ENCODE measurements at regions not wholly inside any gene's neighbourhood (a gene's known extent, or its start where the extent isn't known, plus 50 kb on each side); places are given as distances from the start of the nearest gene placed in this dataset.
A peak's percentile ranks its signal among the peaks of the same experiment; 100 is the strongest.
"Not testable (repeated sequence)": the region's sequence is repeated elsewhere in the genome, so short reads cannot be mapped to it uniquely, and the experiment has no call there.

DNA sequence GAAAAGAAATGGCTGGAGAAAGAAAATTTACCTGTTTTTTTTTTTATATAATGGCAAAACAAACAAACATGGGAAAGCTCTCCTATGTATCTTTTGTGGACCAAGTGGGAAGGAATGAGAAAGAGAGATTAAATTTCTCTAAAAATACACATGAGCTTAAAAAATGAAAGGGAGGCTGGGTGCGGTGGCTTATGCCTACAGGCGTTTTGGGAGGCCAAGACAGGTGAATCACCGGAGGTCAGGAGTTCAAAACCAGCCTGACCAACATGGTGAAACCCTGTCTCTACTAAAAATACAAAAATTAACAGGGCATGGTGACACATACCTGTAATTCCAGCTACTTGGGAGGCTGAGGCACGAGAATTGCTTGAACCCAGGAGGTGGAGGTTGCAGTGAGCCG, 388.0 kb downstream of the TFAP2B start:
- H3K36me3 ChIP-seq (ENCODE audit: control insufficient read depth, insufficient read depth, low read length); DNase-seq; H3K27me3 ChIP-seq (ENCODE audit: control insufficient read depth, insufficient read depth, low read length); H3K9me3 ChIP-seq (replicated peaks; ENCODE audit: control insufficient read depth, low read depth, low read length); H3K4me1 ChIP-seq (ENCODE audit: control insufficient read depth, insufficient read depth, low read length); H3K4me3 ChIP-seq (ENCODE audit: low read length); H3K27ac ChIP-seq (ENCODE audit: low read length): not testable (repeated sequence)
- WGBS (ENCODE audit: insufficient coverage) = no CpG with 5 or more reads among the region's 5 CpGs

DNA sequence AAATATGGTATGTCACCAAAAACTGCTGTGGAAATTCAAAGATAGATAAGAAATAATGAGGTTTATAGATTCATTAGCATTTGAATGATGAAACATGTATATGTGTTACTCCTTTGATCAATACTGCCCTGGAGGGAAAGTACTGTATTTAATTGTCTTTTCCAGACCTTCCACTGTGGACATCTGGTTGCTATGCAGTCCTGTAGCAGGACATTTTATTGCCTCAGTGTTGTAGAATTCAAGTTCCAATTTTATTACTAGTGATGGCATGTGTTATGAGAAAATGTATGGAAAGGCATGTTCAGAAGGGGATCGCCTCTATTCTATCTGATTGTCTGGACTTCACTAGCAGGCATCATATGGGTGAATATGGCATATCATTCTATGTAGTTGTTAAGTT, 391.0 kb downstream of the TFAP2B start:
- no peak for DNase-seq
- WGBS (ENCODE audit: insufficient coverage) = no CpG with 5 or more reads among the region's 1 CpG

DNA sequence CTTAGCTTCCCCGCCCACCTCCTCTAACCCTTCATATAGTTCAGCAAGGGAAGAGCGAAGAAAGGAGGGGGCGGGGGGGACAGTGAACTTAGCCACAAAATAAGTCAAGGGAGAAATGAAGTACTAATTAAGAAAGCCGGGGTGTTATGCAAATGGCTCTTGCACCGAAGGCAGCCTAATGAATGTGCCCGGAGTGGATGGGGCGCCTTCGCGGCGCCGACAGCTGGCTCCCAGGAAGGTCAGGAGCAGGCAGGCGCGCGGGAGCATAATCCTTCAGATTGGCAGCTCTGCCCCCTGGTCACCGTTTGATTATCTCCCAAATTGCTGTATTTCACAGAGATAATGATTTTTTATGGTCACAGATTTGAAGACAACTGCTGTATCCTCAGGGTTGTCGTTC, 395.1 kb downstream of the TFAP2B start:
- no peak overlapping the region for H3K4me3 ChIP-seq (ENCODE audit: low read length)
- no peak overlapping the region for H3K27ac ChIP-seq (ENCODE audit: low read length)
- no peak for DNase-seq
- H3K4me1 ChIP-seq (ENCODE audit: control insufficient read depth, insufficient read depth, low read length) = peaks cover 4% of the 10 kb centered on the region
- no peaks in the 10 kb centered on the region for H3K36me3 ChIP-seq (ENCODE audit: control insufficient read depth, insufficient read depth, low read length)
- H3K27me3 ChIP-seq (ENCODE audit: control insufficient read depth, insufficient read depth, low read length) = peaks cover 4% of the 10 kb centered on the region
- no peaks in the 10 kb centered on the region for H3K9me3 ChIP-seq (replicated peaks; ENCODE audit: control insufficient read depth, low read depth, low read length)
- under 1% methylated on average over 12 of the region's 16 CpGs for WGBS (ENCODE audit: insufficient coverage)

More for the DNA sequence above, 391.0 kb downstream of the TFAP2B start:
- H3K27me3 ChIP-seq (ENCODE audit: control insufficient read depth, insufficient read depth, low read length) = peaks cover 4% of the 10 kb centered on the region
- no peak overlapping the region for H3K27ac ChIP-seq (ENCODE audit: low read length)
- H3K4me1 ChIP-seq (ENCODE audit: control insufficient read depth, insufficient read depth, low read length) = peaks cover 4% of the 10 kb centered on the region
- H3K4me3 ChIP-seq (ENCODE audit: low read length) = no peak overlapping the region
- no peaks in the 10 kb centered on the region for H3K36me3 ChIP-seq (ENCODE audit: control insufficient read depth, insufficient read depth, low read length)
- H3K9me3 ChIP-seq (replicated peaks; ENCODE audit: control insufficient read depth, low read depth, low read length) = no peaks in the 10 kb centered on the region

DNA sequence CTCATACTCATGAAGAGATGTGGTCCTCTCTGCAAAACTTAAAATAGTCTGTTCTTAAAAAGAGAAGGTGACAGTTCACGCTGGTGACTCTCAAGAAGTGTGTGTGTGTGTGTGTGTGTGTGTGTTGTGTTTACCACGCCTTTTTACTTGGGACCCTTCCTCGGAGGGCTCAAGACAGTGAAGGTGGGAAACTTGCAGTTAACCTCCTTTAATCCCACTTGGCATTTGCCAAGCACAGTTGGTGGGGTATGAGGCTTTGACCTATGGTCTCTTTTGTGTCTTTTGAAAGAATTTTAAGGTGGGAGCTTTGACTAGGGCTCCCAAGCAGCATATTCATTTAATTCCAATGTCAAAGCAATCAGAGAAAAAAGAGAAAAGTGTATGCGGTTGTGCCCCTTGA, 395.8 kb downstream of the TFAP2B start:
- Histone ChIP-seq H3K9me3 (replicated peaks; ENCODE audit: control insufficient read depth, low read depth, low read length) (no peaks in the 10 kb centered on the region), H3K4me1 (ENCODE audit: control insufficient read depth, insufficient read depth, low read length) (peaks cover 4% of the 10 kb centered on the region), H3K27ac (ENCODE audit: low read length) (no peak overlapping the region), H3K36me3 (ENCODE audit: control insufficient read depth, insufficient read depth, low read length) (no peaks in the 10 kb centered on the region), H3K27me3 (ENCODE audit: control insufficient read depth, insufficient read depth, low read length) (peaks cover 4% of the 10 kb centered on the region), H3K4me3 (ENCODE audit: low read length) (no peak overlapping the region)
- 0% methylated on average over 2 of the region's 4 CpGs for WGBS (ENCODE audit: insufficient coverage)
- no peak for DNase-seq

DNA sequence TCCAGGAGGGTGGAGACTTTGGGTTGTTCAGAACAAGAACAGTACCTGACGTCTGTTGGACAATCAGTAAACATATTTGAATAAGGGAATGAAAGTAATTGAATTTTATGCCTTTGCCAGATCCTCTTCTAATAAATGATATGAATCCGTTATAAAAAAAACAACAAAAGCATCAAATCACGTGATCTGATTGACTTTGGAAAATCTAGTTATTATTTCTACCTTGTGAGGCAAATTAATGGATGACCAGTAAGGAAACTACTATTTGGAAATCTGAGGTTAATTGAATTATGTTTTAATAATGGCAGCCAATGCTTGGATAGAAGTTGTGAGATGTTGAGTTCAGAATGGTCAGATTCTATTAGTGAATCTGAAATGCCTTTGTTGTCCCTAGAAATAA, 399.5 kb downstream of the TFAP2B start:
- H3K36me3 ChIP-seq (ENCODE audit: control insufficient read depth, insufficient read depth, low read length) = no peaks in the 10 kb centered on the region
- no peak overlapping the region for H3K4me3 ChIP-seq (ENCODE audit: low read length)
- H3K4me1 ChIP-seq (ENCODE audit: control insufficient read depth, insufficient read depth, low read length) = peaks cover 4% of the 10 kb centered on the region
- WGBS (ENCODE audit: insufficient coverage) = no CpG with 5 or more reads among the region's 3 CpGs
- no peak for DNase-seq
- H3K9me3 ChIP-seq (replicated peaks; ENCODE audit: control insufficient read depth, low read depth, low read length) = no peaks in the 10 kb centered on the region
- no peak overlapping the region for H3K27ac ChIP-seq (ENCODE audit: low read length)
- peaks cover 4% of the 10 kb centered on the region for H3K27me3 ChIP-seq (ENCODE audit: control insufficient read depth, insufficient read depth, low read length)

DNA sequence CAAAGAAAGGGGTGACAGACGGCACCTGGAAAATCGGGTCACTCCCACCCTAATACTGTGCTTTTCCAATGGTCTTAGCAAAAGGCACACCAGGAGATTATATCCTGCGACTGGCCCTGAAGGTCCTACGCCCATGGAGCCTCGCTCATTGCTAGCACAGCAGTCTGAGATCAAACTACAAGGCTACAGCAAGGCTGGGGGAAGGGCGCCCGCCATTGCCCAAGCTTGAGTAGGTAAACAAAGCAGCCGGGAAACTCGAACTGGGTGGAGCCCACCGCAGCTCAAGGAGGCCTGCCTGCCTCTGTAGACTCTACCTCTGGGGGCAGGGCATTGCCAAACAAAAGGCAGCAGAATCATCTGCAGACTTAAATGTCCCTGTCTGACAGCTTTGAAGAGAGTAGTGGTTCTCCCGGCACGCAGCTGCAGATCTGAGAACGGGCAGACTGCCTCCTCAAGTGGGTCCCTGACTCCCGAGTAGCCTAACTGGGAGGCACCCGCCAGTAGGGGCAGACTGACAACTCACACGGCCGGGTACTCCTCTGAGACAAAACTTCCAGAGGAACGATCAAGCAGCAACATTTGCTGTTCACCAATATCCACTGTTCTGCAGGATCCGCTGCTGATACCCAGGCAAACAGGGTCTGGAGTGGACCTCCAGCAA, 406.0 kb downstream of the TFAP2B start:
- H3K36me3 ChIP-seq (ENCODE audit: control insufficient read depth, insufficient read depth, low read length); H3K4me1 ChIP-seq (ENCODE audit: control insufficient read depth, insufficient read depth, low read length); H3K4me3 ChIP-seq (ENCODE audit: low read length); H3K9me3 ChIP-seq (replicated peaks; ENCODE audit: control insufficient read depth, low read depth, low read length); H3K27ac ChIP-seq (ENCODE audit: low read length); DNase-seq; H3K27me3 ChIP-seq (ENCODE audit: control insufficient read depth, insufficient read depth, low read length): not testable (repeated sequence)
- WGBS (ENCODE audit: insufficient coverage) = 81% methylated on average over 16 of the region's 19 CpGs

DNA sequence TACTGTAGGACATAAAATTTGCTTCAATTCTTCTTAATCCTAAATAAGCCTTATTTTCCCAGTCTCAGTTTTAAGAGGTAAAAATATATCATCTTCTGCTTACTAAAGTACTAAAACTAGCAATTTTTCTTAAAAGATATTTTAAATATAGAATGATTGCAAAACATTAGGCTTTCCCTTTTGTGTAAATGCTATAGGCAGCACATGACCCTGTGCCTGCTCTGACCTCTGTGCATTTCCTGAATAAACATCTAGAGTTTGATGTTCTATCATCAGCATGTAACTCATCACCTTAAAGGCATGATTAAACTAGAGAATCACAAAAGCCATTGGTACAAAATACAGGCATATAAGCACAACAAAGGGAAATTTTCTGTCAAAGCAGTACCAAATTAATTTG, 422.7 kb downstream of the TFAP2B start:
- Histone ChIP-seq H3K4me3 (ENCODE audit: low read length) (no peak overlapping the region), H3K4me1 (ENCODE audit: control insufficient read depth, insufficient read depth, low read length) (no peaks in the 10 kb centered on the region), H3K36me3 (ENCODE audit: control insufficient read depth, insufficient read depth, low read length) (no peaks in the 10 kb centered on the region), H3K9me3 (replicated peaks; ENCODE audit: control insufficient read depth, low read depth, low read length) (no peaks in the 10 kb centered on the region), H3K27me3 (ENCODE audit: control insufficient read depth, insufficient read depth, low read length) (no peaks in the 10 kb centered on the region), H3K27ac (ENCODE audit: low read length) (no peak overlapping the region)
- peak; percentile 2 for DNase-seq

DNA sequence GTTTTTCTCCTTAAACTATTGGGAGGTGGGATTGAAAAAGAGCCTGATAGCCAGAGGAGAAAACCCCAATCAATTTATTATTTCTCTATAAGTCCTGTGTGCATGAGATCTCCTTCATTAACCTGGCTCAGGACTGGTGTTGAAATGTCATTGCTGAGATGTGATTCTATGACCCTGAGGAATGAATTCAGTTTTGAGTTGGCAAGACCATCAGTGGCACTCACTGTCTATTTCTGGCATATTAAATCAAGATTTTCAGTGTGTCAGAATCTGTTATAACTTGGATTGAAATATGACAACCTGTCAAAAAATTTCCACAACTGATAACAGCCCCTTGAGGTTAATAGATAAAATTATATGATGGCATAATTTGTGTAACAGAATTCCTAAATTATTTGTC, 431.1 kb downstream of the TFAP2B start:
- H3K27me3 ChIP-seq (ENCODE audit: control insufficient read depth, insufficient read depth, low read length) = no peaks in the 10 kb centered on the region
- H3K9me3 ChIP-seq (replicated peaks; ENCODE audit: control insufficient read depth, low read depth, low read length) = no peaks in the 10 kb centered on the region
- no peaks in the 10 kb centered on the region for H3K4me1 ChIP-seq (ENCODE audit: control insufficient read depth, insufficient read depth, low read length)
- no peak overlapping the region for H3K4me3 ChIP-seq (ENCODE audit: low read length)
- no peaks in the 10 kb centered on the region for H3K36me3 ChIP-seq (ENCODE audit: control insufficient read depth, insufficient read depth, low read length)
- no peak for DNase-seq
- no peak overlapping the region for H3K27ac ChIP-seq (ENCODE audit: low read length)

DNA sequence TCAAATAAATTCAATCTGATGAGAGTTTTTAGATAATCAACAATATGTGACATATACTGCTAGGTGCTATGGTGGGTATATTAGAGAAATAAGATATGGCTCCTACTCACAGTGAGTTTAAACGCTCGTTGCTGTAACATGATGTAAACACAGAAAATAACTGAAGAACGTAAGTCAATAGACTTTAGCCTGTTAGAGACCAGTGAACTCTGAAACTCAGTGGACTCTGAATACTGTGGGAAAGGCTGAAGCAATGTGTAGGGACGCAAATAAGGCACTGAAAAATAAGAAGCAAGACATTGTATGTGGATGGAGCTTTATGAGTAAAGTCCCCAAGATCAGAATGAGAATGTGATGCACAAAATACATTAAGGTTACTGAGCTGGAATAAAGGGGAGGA, 431.6 kb downstream of the TFAP2B start:
- no peak overlapping the region for H3K27ac ChIP-seq (ENCODE audit: low read length)
- no peak overlapping the region for H3K4me3 ChIP-seq (ENCODE audit: low read length)
- WGBS (ENCODE audit: insufficient coverage) = 62% methylated on average over 4 of the region's 4 CpGs
- no peaks in the 10 kb centered on the region for H3K27me3 ChIP-seq (ENCODE audit: control insufficient read depth, insufficient read depth, low read length)
- H3K4me1 ChIP-seq (ENCODE audit: control insufficient read depth, insufficient read depth, low read length) = no peaks in the 10 kb centered on the region
- no peaks in the 10 kb centered on the region for H3K9me3 ChIP-seq (replicated peaks; ENCODE audit: control insufficient read depth, low read depth, low read length)
- no peaks in the 10 kb centered on the region for H3K36me3 ChIP-seq (ENCODE audit: control insufficient read depth, insufficient read depth, low read length)
- no peak for DNase-seq

DNA sequence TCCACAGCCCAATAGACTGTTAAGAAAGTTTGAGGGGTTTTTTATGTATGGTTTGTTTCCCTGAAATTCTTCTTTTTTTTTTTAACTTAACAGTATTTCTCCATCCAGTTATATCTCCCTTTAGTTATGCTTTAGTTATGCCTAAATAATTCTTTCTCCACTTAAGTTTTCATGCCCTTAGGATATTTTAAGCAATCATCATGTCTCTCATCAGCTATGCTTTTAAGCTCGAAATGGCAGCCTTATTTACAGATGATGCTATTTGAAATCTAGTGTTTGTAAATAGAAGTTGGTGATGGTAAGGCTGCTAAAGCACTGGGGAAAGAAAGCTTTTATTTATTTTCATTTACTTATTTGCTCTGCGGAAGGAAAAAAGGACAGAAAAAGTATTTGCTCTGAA, 439.3 kb downstream of the TFAP2B start:
- Histone ChIP-seq H3K9me3 (replicated peaks; ENCODE audit: control insufficient read depth, low read depth, low read length) (no peaks in the 10 kb centered on the region), H3K36me3 (ENCODE audit: control insufficient read depth, insufficient read depth, low read length) (no peaks in the 10 kb centered on the region), H3K4me3 (ENCODE audit: low read length) (no peak overlapping the region), H3K27ac (ENCODE audit: low read length) (no peak overlapping the region), H3K4me1 (ENCODE audit: control insufficient read depth, insufficient read depth, low read length) (no peaks in the 10 kb centered on the region), H3K27me3 (ENCODE audit: control insufficient read depth, insufficient read depth, low read length) (no peaks in the 10 kb centered on the region)
- no CpG with 5 or more reads among the region's 2 CpGs for WGBS (ENCODE audit: insufficient coverage)
- no peak for DNase-seq

DNA sequence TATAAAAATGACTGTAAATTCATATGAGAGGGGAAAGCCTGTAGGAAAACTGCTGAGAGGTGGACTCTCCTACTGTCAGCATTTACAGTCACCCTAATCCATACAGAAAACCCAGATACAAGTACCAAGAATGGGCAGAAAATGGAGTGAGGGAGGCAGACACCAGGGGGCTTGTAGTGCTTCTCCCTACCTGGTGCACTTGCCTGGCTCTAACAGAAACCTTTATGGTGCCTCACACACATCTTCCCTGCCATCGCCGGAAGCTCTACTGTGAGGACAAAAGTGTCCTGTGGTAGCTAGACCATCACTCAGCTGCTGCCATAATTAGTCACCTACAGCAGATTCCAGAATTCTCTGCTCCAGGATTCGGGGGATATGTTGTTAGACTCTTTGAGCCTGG, 441.3 kb downstream of the TFAP2B start:
- WGBS (ENCODE audit: insufficient coverage) = no CpG with 5 or more reads among the region's 3 CpGs
- no peak overlapping the region for H3K4me3 ChIP-seq (ENCODE audit: low read length)

More for the DNA sequence above, 441.3 kb downstream of the TFAP2B start:
- Histone ChIP-seq H3K9me3 (replicated peaks; ENCODE audit: control insufficient read depth, low read depth, low read length) (no peaks in the 10 kb centered on the region), H3K27me3 (ENCODE audit: control insufficient read depth, insufficient read depth, low read length) (no peaks in the 10 kb centered on the region), H3K27ac (ENCODE audit: low read length) (no peak overlapping the region), H3K4me1 (ENCODE audit: control insufficient read depth, insufficient read depth, low read length) (no peaks in the 10 kb centered on the region), H3K36me3 (ENCODE audit: control insufficient read depth, insufficient read depth, low read length) (no peaks in the 10 kb centered on the region)
- no peak for DNase-seq
